ENCODE measurements at regions not wholly inside any gene's neighbourhood (a gene's known extent, or its start where the extent isn't known, plus 50 kb on each side); places are given as distances from the start of the nearest gene placed in this dataset.

DNA sequence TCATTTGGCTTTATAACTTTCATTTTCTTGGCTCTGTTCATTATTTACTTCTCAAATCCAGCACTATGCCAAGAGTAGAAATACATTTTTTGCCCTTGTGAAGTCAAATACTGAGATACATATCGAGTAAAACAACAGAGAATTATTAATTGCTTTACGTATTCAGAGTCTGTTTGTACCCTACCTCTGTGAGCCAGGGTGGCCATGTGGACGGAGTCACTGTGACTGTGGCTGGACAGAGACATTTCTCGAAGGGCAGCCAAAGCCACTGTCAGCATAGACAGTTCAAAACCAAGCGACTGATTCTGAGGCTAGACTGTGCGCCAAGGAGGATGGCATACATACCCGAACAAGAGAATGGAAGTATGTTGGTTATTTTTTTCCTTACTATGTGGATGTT is 391.0 kb upstream of the PROX1 start:
- TF ChIP-seq, protein P1, sequence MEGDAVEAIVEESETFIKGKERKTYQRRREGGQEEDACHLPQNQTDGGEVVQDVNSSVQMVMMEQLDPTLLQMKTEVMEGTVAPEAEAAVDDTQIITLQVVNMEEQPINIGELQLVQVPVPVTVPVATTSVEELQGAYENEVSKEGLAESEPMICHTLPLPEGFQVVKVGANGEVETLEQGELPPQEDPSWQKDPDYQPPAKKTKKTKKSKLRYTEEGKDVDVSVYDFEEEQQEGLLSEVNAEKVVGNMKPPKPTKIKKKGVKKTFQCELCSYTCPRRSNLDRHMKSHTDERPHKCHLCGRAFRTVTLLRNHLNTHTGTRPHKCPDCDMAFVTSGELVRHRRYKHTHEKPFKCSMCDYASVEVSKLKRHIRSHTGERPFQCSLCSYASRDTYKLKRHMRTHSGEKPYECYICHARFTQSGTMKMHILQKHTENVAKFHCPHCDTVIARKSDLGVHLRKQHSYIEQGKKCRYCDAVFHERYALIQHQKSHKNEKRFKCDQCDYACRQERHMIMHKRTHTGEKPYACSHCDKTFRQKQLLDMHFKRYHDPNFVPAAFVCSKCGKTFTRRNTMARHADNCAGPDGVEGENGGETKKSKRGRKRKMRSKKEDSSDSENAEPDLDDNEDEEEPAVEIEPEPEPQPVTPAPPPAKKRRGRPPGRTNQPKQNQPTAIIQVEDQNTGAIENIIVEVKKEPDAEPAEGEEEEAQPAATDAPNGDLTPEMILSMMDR (IDR thresholded peaks at IDR 0.05; ENCODE audit: low read depth, low read length): no peak
- no peak for TF ChIP-seq EZH2phosphoT487 (IDR thresholded peaks at IDR 0.05; ENCODE audit: low read depth)
